NB4 (cell line): ENCODE measurements at regions not wholly inside any gene's neighbourhood (a gene's known extent, or its start where the extent isn't known, plus 50 kb on each side); places are given as distances from the start of the nearest gene placed in this dataset.

Experiments
- POLR2A ChIP-seq: IDR thresholded peaks from 2 replicates; pipeline ENCODE4 v1.6.1; 2011; ENCODE audit warnings: mild to moderate bottlenecking; ENCODE audit not compliant: insufficient read length; ENCODE audit errors: extremely low read depth
- TF ChIP-seq, protein P1 (sequence below): IDR thresholded peaks from one replicate; pipeline ENCODE4 v1.5.1; 2012; ENCODE audit warnings: low read depth, low read length

DNA sequence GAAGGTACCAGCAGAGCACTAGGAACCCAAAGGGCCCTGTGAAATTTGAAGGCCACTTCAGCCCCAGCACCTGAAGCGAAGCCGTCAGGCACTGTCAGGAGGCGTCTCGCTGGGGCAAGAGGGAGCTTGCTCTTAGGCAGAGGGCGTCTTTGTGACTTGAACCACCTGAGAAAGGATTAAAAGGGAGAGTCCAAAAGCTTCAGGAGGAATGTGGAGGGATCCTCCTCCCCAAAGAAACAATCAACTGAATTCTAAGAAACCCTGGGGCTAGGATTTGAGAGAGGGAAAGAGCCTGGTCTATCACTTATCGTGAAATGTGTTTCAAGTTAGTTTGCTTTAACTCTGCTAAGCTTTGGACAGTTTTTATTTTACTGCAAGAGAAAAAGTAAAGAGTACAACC, 324.9 kb upstream of the SOX11 start:
- TF ChIP-seq, protein P1, sequence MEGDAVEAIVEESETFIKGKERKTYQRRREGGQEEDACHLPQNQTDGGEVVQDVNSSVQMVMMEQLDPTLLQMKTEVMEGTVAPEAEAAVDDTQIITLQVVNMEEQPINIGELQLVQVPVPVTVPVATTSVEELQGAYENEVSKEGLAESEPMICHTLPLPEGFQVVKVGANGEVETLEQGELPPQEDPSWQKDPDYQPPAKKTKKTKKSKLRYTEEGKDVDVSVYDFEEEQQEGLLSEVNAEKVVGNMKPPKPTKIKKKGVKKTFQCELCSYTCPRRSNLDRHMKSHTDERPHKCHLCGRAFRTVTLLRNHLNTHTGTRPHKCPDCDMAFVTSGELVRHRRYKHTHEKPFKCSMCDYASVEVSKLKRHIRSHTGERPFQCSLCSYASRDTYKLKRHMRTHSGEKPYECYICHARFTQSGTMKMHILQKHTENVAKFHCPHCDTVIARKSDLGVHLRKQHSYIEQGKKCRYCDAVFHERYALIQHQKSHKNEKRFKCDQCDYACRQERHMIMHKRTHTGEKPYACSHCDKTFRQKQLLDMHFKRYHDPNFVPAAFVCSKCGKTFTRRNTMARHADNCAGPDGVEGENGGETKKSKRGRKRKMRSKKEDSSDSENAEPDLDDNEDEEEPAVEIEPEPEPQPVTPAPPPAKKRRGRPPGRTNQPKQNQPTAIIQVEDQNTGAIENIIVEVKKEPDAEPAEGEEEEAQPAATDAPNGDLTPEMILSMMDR = no peak
- no peak for TF ChIP-seq POLR2A
